Pancreas (tissue), 10 donors: ENCODE measurements at regions not wholly inside any gene's neighbourhood (a gene's known extent, or its start where the extent isn't known, plus 50 kb on each side); places are given as distances from the start of the nearest gene placed in this dataset.

Experiments used
- ATAC-seq, 4 donors: fragments of 200-7000 bp; cut with Tn5 transposase; one replicate each; pipeline versions ENCODE4 v1.8.0 to v1.9.1; 2020; ENCODE audit warnings: mild to moderate bottlenecking in 4 of 4, moderate library complexity in 4 of 4
- DNase-seq, 6 donors: peaks; one replicate each; pipeline ENCODE4 v3.0.0-alpha.2; 2020
- FAIRE-seq: peaks from 2 replicates; lab custom pipeline; 2012; peaks lifted over from hg19 to GRCh38; lab: Jason Lieb, UNC
- H3K27ac ChIP-seq, 4 donors: fragments of 200-600 bp; sonication (generic); 1 replicate in 3 of 4; 2 replicates in 1 of 4; pipeline versions ENCODE4 v1.5.0 to v1.8.0; 2020
- H3K27me3 ChIP-seq, 4 donors: fragments of 200-600 bp; one replicate each; pipeline ENCODE4 v1.8.0; 2021
- H3K36me3 ChIP-seq, 3 donors: fragments of 200-600 bp; sonication (generic) in 1 of 3; one replicate each; pipeline versions ENCODE4 v1.5.0 to v1.8.0; 2020 to 2021
- H3K4me1 ChIP-seq, 3 donors: fragments of 200-600 bp; one replicate each; pipeline ENCODE4 v1.8.0; 2021
- H3K4me3 ChIP-seq, 4 donors: fragments of 200-600 bp; sonication (generic) in 2 of 4; one replicate each; pipeline versions ENCODE4 v1.5.0 to v1.8.0; 2020 to 2021
- H3K9me3 ChIP-seq, 4 donors: fragments of 200-600 bp; one replicate each; pipeline ENCODE4 v1.8.0; 2021
- CTCF ChIP-seq, 4 donors: fragments of 200-600 bp; sonication (generic) in 3 of 4; IDR thresholded peaks; one replicate each; pipeline versions ENCODE4 v1.5.0 to v1.8.0; 2021; ENCODE audit warnings: antibody characterized with exemption in 4 of 4
- WGBS, 2 donors: extraction: QIAGEN DNeasy Blood & Tissue Kit; methylation state at CpG; one replicate each; pipeline ENCODE4 v1.1.7; 2013; 5-methylcytosine and 5-hydroxymethylcytosine counted together
- intact Hi-C, 3 donors: fragments of 100-400 bp; cut with DNase I; formaldehyde crosslinking; loops; one replicate each; pipeline versions ENCODE4 v1.11.1 to v1.14.2; 2022
- donor health status: healthy with polysubstance abuse.
- donor health status: DM: no; HTN: no; CAD: no; lungs with moderate emphysema.
- donor health status: DM: no; HTN: no; CAD: no.
- donor health status: control.
- donor health status: control.
- donor health status: Bipolar disorder and iron deficiency.
- donor health status: DM: yes; HTN: yes; CAD: no.
- donor health status: DM: no; HTN: no; CAD: no.
- donor health status: DM: no; HTN: no; CAD: no.
- donor health status: DM: yes; HTN: yes; CAD: no.

- ATAC-seq, result peak in 1 of 4 donors; percentile 24
- DNase-seq, result no peak
- Histone ChIP-seq H3K9me3 (no peaks in the 10 kb centered on the region), H3K27ac (no peak overlapping the region), H3K27me3 (no peaks in the 10 kb centered on the region), H3K4me3 (no peak overlapping the region), H3K4me1 (no peaks in the 10 kb centered on the region), H3K36me3 (no peaks in the 10 kb centered on the region)
- intact Hi-C loops, result no loop called here
- FAIRE-seq, result no peak
- TF ChIP-seq CTCF (IDR thresholded peaks at IDR 0.05), result no peak
- 58 to 76% methylated on average over 3 of the region's 3 CpGs for WGBS, 2 donors
These were observed 354.9 kb downstream of the RSL24D1 start for GRCh38 chr15:54841701-54842305.

GRCh38 chr15:54840621-54841398 lies 355.9 kb downstream of the RSL24D1 start:
- no peaks in the 10 kb centered on the region for H3K36me3 ChIP-seq

GRCh38 chr15:54839379-54839778 lies 357.4 kb downstream of the RSL24D1 start:
- Histone ChIP-seq H3K27me3 (no peaks in the 10 kb centered on the region), H3K27ac (no peak overlapping the region), H3K36me3 (no peaks in the 10 kb centered on the region), H3K4me1 (no peaks in the 10 kb centered on the region), H3K9me3 (no peaks in the 10 kb centered on the region), H3K4me3 (no peak overlapping the region)
- ATAC-seq (no peak), DNase-seq (no peak), FAIRE-seq (no peak)
- WGBS, 2 donors, result 44 to 45% methylated on average over 2 of the region's 2 CpGs
- no peak for TF ChIP-seq CTCF (IDR thresholded peaks at IDR 0.05)
- intact Hi-C loops, result no loop called here

More at GRCh38 chr15:54840621-54841398, 355.9 kb downstream of the RSL24D1 start:
- DNase-seq (no peak), FAIRE-seq (no peak), ATAC-seq (no peak)
- 50 to 53% methylated on average over 7 of the region's 7 CpGs for WGBS, 2 donors
- intact Hi-C loops, result no loop called here
- Histone ChIP-seq H3K27me3 (no peaks in the 10 kb centered on the region), H3K4me1 (no peaks in the 10 kb centered on the region), H3K27ac (no peak overlapping the region), H3K4me3 (no peak overlapping the region), H3K9me3 (no peaks in the 10 kb centered on the region)
- no peak for TF ChIP-seq CTCF (IDR thresholded peaks at IDR 0.05)

- no peak overlapping the region for H3K27ac ChIP-seq
- H3K4me3 ChIP-seq, result no peak overlapping the region
- H3K36me3 ChIP-seq, result no peaks in the 10 kb centered on the region
- no peak for ATAC-seq
- no peaks in the 10 kb centered on the region for H3K27me3 ChIP-seq
- no peak for DNase-seq
- TF ChIP-seq CTCF (IDR thresholded peaks at IDR 0.05), result no peak
- no peaks in the 10 kb centered on the region for H3K4me1 ChIP-seq
- WGBS, 2 donors, result 69 to 72% methylated on average over 5 of the region's 5 CpGs
- H3K9me3 ChIP-seq, result no peaks in the 10 kb centered on the region
- FAIRE-seq, result no peak
- intact Hi-C loops, result no loop called here
These were observed 360.5 kb downstream of the RSL24D1 start for GRCh38 chr15:54836052-54836795.
